HepG2 (cell line): ENCODE measurements at regions not wholly inside any gene's neighbourhood (a gene's known extent, or its start where the extent isn't known, plus 50 kb on each side); places are given as distances from the start of the nearest gene placed in this dataset.

Source experiments
- ATAC-seq: fragments of 200-7000 bp; cut with Tn5 transposase; 3 replicates; pipeline ENCODE4 v1.9.1; 2020; ENCODE audit warnings: mild to moderate bottlenecking, moderate library complexity
- BruUV-seq: library from RNA; stranded (reverse); fragments of 400-500 nt; replicated peaks from 2 replicates; lab custom pipeline; 2021; lab: Mats Ljungman, UMichigan
- CTCF ChIA-PET: fragments of 300-600 bp; formaldehyde crosslinking; extraction: SDS; loops from one replicate; lab custom pipeline; 2021; ENCODE audit warnings: low total read pairs, inconsistent platforms, low intra/inter-chr PET ratio; lab: Yijun Ruan, JAX
- POLR2A ChIA-PET: fragments of 350-600 bp; sonication (Branson Sonifier 250); formaldehyde crosslinking; loops from one replicate; lab custom pipeline; 2020; ENCODE audit warnings: antibody characterized with exemption, inconsistent platforms; lab: Yijun Ruan, JAX
- DNase-seq: peaks from one replicate; pipeline ENCODE4 v3.0.0-alpha.2; 2015; ENCODE audit warnings: low spot score
- FAIRE-seq: peaks from 3 replicates; lab custom pipeline; 2011; peaks lifted over from hg19 to GRCh38; lab: Jason Lieb, UNC
- H2AFZ ChIP-seq: one replicate; pipeline ENCODE4 v1.6.1; 2011; ENCODE audit warnings: low read length, inconsistent platforms
- H3K27ac ChIP-seq: fragments of 300-600 bp; 3 replicates; pipeline ENCODE4 v1.8.0; 2011; ENCODE audit warnings: mixed run types, mild to moderate bottlenecking, mixed read lengths, low read length, inconsistent platforms; ENCODE audit not compliant: insufficient read depth; ENCODE audit errors: extremely low read length
- H3K27me3 ChIP-seq, 2 experiments: fragments of 200-600 bp in 1 of 2; 2 replicates in 1 of 2; 3 replicates in 1 of 2; pipeline versions ENCODE4 v1.6.0 to v1.8.0; 2011; ENCODE audit warnings: low read length in 2 of 2, mild to moderate bottlenecking in 2 of 2, moderate library complexity in 2 of 2, inconsistent platforms in 1 of 2; ENCODE audit not compliant: insufficient read depth in 2 of 2, control insufficient read depth in 1 of 2
- H3K36me3 ChIP-seq, 2 experiments: fragments of 200-600 bp in 1 of 2; replicated peaks in 1 of 2; 2 replicates in 1 of 2; 3 replicates in 1 of 2; pipeline versions ENCODE4 v1.5.1 to v1.8.0; 2011; ENCODE audit warnings: low read length in 2 of 2, inconsistent platforms in 1 of 2; ENCODE audit not compliant: insufficient read depth in 2 of 2, control insufficient read depth in 1 of 2
- H3K4me1 ChIP-seq: 2 replicates; pipeline ENCODE4 v1.5.1; 2012; ENCODE audit warnings: low read length, inconsistent platforms; ENCODE audit not compliant: insufficient read depth
- H3K4me2 ChIP-seq: 2 replicates; pipeline ENCODE4 v1.6.0; 2011; ENCODE audit warnings: low read depth, low read length, inconsistent platforms
- H3K4me3 ChIP-seq, 3 experiments: fragments of 200-600 bp in 1 of 3; sonication (generic), shearing (Covaris generic) in 1 of 3; replicated peaks in 1 of 3; 2 replicates each; pipeline ENCODE4 v1.5.1; 2011 to 2016; ENCODE audit warnings: low read length in 3 of 3, inconsistent platforms in 2 of 3, low read depth in 2 of 3, mild to moderate bottlenecking in 2 of 3, control low read depth in 1 of 3, mixed read lengths in 1 of 3; ENCODE audit not compliant: insufficient read depth in 1 of 3
- H3K79me2 ChIP-seq: one replicate; pipeline ENCODE4 v1.6.1; 2011; ENCODE audit warnings: low read length, inconsistent platforms; ENCODE audit not compliant: insufficient read depth
- H3K9ac ChIP-seq: 2 replicates; pipeline ENCODE4 v1.6.0; 2011; ENCODE audit warnings: mild to moderate bottlenecking, low read depth, low read length, inconsistent platforms; ENCODE audit not compliant: insufficient read depth
- H3K9me3 ChIP-seq: 2 replicates; pipeline ENCODE4 v1.5.1; 2012; ENCODE audit warnings: mild to moderate bottlenecking, low read length
- H4K20me1 ChIP-seq: 2 replicates; pipeline ENCODE4 v1.6.0; 2011; ENCODE audit warnings: inconsistent platforms, mild to moderate bottlenecking, low read length, moderate library complexity; ENCODE audit not compliant: insufficient read depth
- ARID5B ChIP-seq: IDR thresholded peaks from 2 replicates; pipeline ENCODE4 v1.4.0; 2020; ENCODE audit warnings: mild to moderate bottlenecking, missing genetic modification reagents
- LRRFIP1 ChIP-seq: sonication (generic); formaldehyde crosslinking; conservative IDR thresholded peaks from 2 replicates; pipeline ENCODE4 v1.4.0; 2020; ENCODE audit warnings: missing genetic modification reagents
- ZBTB1 ChIP-seq: sonication (generic); formaldehyde crosslinking; IDR thresholded peaks from 2 replicates; pipeline ENCODE4 v1.4.0; 2020; ENCODE audit warnings: missing genetic modification reagents, borderline replicate concordance
- ZBTB38 ChIP-seq: sonication (generic); formaldehyde crosslinking; IDR thresholded peaks from 2 replicates; pipeline ENCODE4 v1.5.1; 2020; ENCODE audit warnings: mild to moderate bottlenecking, missing genetic modification reagents
- ZC3H4 ChIP-seq: sonication (generic); formaldehyde crosslinking; IDR thresholded peaks from 2 replicates; pipeline ENCODE4 v1.4.0; 2020; ENCODE audit warnings: missing genetic modification reagents, borderline replicate concordance
- ZNF329 ChIP-seq: sonication (generic); formaldehyde crosslinking; IDR thresholded peaks from 2 replicates; pipeline ENCODE4 v1.9.0; 2021; ENCODE audit warnings: low read depth, mild to moderate bottlenecking, missing genetic modification reagents
- ZNF414 ChIP-seq: sonication (generic); formaldehyde crosslinking; IDR thresholded peaks from 2 replicates; pipeline ENCODE4 v1.5.0; 2020; ENCODE audit warnings: missing genetic modification reagents
- ZNF468 ChIP-seq: sonication (generic); formaldehyde crosslinking; IDR thresholded peaks from 2 replicates; pipeline ENCODE4 v1.8.0; 2022; ENCODE audit warnings: mild to moderate bottlenecking, moderate library complexity, missing genetic modification reagents
- ZNF605 ChIP-seq: sonication (generic); formaldehyde crosslinking; IDR thresholded peaks from 2 replicates; pipeline ENCODE4 v1.8.0; 2022; ENCODE audit warnings: mild to moderate bottlenecking, missing genetic modification reagents
- ZNF703 ChIP-seq: sonication (generic); formaldehyde crosslinking; IDR thresholded peaks from 2 replicates; pipeline ENCODE4 v1.5.1; 2020; ENCODE audit warnings: missing genetic modification reagents, mild to moderate bottlenecking, moderate library complexity, borderline replicate concordance
- WGBS: methylation state at CpG from one replicate; pipeline ENCODE4 v1.1.6; 2017; ENCODE audit warnings: low lambda C conversion rate; 5-methylcytosine and 5-hydroxymethylcytosine counted together
- in situ Hi-C: cut with HindIII; loops from 2 replicates; pipeline ENCODE4 v1.10.0; 2017; ENCODE audit warnings: low pct_unique_long_range_greater_than_20kb; ENCODE audit not compliant: extremely low pct_ligation_motif_present
- intact Hi-C: fragments of 100-400 bp; cut with micrococcal nuclease; formaldehyde crosslinking; loops from one replicate; pipeline ENCODE4 v1.10.0; 2022; ENCODE audit not compliant: unreplicated experiment

- POLR2A ChIA-PET: no interaction called here
Observed at GRCh38 chrX:33379839-33380238, 168.5 kb upstream of the DMD start.

More at GRCh38 chrX:33379839-33380238, 168.5 kb upstream of the DMD start:
- no peak overlapping the region for H3K9ac ChIP-seq
- 0% methylated on average over 4 of the region's 4 CpGs for WGBS
- CTCF ChIA-PET: no interaction called here
- H3K4me2 ChIP-seq: no peak overlapping the region
- no peaks in the 10 kb centered on the region for H3K4me1 ChIP-seq
- H3K9me3 ChIP-seq: no peaks in the 10 kb centered on the region
- no peak overlapping the region for H3K4me3 ChIP-seq
- H4K20me1 ChIP-seq: no peaks in the 10 kb centered on the region
- no peak overlapping the region for H3K27ac ChIP-seq
- no peaks in the 10 kb centered on the region for H3K79me2 ChIP-seq
- no peaks in the 10 kb centered on the region for H3K27me3 ChIP-seq
- intact Hi-C loops: no loop called here
- BruUV-seq: no TSS peak
- no peaks in the 10 kb centered on the region for H3K36me3 ChIP-seq
- ATAC-seq (no peak), DNase-seq (no peak), FAIRE-seq (no peak)
- no peak for TF ChIP-seq ZC3H4
- TF ChIP-seq ARID5B (CRISPR knock-in tag): no peak
- TF ChIP-seq ZNF329 (CRISPR knock-in tag): no peak
- no peak for TF ChIP-seq ZNF414 (CRISPR knock-in tag)
- no peak for TF ChIP-seq ZBTB38 (CRISPR knock-in tag)
- no peak for TF ChIP-seq LRRFIP1 (CRISPR knock-in tag)
- TF ChIP-seq ZBTB1: no peak
- TF ChIP-seq ZNF468 (CRISPR knock-in tag): no peak
- TF ChIP-seq ZNF605: no peak
- TF ChIP-seq ZNF703 (CRISPR knock-in tag): no peak
- H2AFZ ChIP-seq: no peak overlapping the region
- in situ Hi-C loops: no loop called here
